HG03066 (cell line): ENCODE measurements at regions not wholly inside any gene's neighbourhood (a gene's known extent, or its start where the extent isn't known, plus 50 kb on each side); places are given as distances from the start of the nearest gene placed in this dataset.

ENCODE experiments used
- ATAC-seq: cut with Tn5 transposase; IDR thresholded peaks from one replicate; pipeline ENCODE4 v1.9.1; 2021; ENCODE audit warnings: low read depth; ENCODE audit not compliant: unreplicated experiment

DNA sequence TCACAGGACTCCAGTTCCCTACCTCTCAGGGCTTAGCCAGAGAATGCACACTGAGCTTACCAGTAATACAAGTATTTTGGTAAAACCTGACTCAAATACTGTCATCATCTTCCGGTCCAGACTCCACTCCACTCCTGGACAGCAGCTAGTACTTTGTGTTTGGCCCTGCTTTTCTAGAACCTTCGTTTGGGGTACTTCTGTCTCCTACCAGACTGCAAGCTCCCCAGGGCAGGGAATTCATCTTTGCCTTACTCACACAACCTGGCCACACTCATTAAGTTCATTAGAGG is 108.9 kb upstream of the CDC42EP3 start:
- no peak for ATAC-seq

DNA sequence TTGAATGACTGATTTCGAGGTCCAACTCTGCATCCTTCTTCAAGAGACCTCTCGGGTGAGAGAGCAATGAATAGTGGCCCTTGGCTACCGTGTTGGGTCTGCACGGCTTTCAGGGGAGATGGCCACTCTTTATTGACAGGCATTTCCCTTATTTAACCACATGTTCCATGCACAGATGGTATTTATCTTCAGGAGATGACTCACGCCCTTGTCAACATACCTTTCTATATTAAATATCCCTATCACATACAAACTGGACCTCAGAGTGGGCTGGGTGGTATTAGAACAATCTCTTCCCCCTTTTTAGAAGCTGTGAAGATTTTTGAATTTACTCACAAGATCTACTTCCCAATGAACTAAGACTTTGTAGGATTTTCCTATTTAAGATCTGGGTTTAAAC is 109.6 kb upstream of the CDC42EP3 start:
- no peak for ATAC-seq

DNA sequence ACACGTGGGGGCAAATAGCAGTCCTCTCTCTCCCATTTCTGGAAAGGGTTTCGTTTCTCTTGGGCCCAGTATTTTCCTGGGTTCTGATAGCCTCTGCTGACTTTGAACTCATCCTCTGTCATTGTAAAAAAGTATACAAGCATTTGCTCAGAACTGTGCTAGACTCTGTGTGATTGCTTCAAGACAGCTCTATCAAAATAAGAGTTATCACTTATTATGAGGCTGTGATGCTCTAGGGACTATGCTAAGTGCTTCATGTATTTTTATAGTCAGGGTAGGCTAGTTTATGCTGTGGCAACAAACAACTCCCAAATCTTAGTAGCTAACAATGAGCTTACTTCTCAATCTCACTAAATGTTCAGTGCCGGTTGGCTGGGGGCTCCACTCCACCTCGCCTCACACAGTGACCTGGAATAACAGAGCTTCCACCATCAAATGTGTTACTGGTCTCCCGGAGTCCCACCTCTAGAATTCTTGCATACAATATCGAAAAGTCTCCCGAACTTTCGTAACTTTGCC is 110.8 kb upstream of the CDC42EP3 start:
- no peak for ATAC-seq

DNA sequence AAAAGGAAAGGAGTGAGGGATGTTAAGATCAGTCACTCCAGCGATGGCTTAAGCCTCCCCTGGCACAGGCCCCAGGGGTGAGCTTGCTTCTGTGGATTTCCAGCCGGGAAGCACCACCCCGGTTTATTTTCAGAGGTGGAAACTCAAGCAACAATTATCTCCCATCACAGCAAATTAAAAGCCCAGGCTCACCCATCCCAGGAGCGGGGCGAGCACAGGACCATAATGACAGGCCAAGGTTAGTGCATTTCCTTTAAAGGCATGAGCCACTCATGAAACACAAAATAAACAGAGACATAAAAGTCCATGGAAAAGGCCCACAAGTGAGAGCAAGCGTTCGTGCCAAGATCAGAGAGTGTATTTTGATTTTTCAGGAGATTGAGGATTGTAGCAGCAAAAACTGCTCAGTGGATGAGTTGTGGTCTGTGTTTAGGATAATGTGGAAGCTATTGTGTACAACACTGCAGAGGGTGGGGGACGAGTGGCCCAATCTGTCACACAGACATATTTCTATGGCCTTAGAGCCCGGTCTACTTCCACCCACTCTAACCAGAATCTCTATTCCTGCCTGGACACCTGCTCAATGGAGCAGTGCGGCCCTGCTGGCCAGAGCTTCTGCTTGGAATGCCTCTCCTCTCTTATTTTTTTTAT is 111.4 kb upstream of the CDC42EP3 start:
- no peak for ATAC-seq

DNA sequence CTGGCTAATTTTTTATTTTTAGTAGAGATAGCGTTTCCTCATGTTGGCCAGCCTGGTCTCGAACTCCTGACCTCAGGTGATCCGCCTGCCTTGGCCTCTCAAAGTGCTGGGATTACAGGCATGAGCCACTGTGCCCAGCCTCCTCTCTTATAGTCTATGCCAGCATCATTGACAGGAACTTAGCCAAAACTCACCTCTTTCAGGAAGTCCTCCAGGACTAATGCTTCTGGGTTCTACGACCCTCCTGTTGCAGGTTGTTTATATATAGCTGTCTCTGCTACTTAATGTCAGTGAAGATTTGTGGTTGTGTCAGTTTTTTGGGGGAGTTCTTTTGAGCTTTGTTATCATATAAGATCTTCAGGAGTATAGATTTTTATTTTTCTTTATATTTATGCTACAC is 112.1 kb upstream of the CDC42EP3 start:
- ATAC-seq = no peak

DNA sequence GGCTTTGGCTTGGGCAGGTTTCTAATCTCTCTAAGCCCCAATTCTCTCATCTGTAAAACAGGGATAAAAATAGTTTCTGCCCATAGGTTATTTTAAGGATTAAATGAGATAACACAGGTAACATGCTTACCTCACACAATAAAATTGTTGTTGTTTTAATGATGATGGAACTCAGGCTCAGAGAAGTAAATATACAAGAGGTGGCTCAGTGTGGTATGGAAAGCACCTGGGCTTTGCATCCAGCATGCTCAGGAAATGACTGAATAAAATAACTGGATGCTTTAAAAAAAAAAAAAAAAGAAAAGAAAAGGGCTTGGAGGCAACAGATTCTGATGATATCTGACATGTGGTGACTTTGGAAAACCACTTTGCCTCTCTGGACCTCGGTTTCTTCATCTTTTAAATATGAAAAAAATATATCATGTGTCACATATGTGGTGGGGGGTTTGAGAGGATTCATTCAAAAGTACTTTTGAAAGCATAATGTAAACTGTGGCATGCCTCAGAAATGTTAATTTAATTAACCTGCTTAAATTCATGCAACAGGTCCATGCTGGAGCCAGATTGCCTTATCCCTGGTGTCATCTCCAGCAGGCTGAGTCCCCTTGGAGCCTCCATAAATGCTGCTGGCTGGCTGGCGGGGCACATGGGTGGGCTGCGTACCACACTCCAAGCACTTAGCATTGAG is 112.8 kb upstream of the CDC42EP3 start:
- no peak for ATAC-seq

DNA sequence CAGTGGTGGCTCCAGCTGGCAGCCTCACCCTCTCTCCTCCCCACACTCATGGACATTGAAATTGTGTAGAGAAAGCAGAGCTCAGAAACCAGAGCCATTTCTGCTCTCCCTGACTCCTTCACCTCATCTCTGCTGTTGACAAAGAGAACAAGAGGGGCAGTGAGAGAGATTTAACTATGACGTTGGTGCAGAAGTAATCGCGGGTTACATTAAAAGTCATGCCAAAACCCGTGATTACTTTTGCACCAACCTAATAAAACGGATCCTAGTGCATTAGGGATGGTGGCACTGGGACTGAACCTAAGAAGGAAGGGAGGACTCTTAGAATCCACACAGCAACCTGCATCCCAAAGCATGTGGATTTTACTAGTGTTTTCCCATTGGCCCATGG is 113.3 kb upstream of the CDC42EP3 start:
- no peak for ATAC-seq

DNA sequence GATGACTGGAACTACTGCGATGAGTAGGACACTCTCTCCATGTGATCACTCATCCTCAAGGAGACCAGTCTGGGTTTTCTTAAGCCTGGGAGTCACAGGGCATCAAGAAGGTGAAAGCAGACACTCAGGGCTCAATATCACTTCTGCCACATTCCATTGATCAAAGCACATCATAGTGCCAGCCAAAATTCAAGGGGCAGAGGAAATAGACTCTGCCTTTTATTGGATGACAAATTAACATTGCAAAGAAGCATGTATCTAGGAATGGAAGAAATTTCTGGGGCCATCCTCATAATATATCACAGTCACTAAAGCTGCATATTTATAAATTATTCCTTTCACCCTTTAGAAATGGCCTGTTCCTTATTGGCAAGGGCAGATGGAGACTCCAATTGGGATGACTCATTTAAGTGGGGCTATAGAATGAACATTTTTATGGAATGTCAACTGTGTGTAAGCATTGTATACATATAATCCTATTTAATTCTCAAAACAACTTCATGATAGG is 114.8 kb upstream of the CDC42EP3 start:
- ATAC-seq = no peak

DNA sequence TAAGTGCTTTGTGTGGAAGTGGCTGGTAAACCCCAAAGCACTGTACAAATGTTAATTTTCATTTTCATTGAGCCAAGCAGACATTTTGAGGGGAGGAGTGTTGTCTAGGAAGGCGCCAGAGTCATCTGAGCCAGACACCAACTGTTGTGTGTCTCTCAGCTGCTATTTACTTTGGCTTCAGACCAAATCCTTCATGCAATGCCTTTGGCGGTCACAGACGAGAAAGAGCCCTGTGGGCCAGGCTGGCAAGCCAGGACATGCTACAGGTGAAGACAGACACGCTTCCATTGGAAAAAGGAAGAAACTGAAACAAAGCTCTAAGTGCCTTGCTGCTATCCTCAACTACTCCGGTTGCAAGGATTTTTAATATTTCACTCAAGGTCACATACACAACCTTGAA is 115.4 kb upstream of the CDC42EP3 start:
- no peak for ATAC-seq

DNA sequence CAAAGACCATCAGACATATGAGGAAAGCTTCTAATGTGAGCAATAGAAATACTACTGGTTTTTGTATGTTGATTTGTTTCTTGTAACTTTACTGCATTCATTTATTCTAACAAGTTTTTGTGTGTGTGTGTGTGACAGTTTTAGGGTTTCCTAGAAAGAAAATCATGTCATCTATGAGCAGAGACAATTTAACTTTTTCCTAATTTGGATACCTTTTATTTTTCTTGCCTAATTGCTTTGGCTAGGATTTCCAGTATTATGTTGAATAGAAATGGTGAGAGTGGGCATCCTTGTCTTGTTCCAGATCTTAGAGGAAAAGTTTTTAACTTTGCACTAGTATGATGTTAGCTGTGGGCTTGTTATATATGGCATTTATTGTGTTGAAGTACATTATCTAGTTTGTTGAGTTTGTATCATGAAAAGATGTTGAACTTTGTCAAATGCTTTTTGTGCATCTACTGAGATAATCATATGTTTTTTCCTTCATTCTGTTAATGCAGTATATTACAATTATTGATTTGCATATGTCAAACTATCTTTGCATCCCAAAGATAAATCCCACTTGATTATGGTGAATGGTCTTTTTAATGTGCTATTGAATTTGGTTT is 117.3 kb upstream of the CDC42EP3 start:
- no peak for ATAC-seq

DNA sequence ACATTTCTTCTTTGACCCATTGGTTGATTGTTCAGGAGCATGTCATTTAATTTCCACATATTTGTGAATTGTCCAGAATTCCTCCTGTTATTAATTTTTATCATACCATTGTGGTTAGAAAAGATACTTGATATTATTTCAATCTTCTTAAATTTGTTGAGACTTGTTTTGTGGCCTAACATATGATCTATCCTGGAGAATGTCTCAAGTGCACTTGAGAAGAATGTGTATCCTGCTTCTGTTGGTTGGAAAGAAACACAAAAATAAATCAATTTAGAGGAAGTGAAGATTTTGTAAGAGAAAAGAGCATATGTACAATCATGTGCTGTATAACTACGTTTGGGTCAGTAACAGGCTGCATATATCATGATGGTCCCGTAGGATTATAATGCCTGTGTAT is 118.6 kb upstream of the CDC42EP3 start:
- no peak for ATAC-seq

DNA sequence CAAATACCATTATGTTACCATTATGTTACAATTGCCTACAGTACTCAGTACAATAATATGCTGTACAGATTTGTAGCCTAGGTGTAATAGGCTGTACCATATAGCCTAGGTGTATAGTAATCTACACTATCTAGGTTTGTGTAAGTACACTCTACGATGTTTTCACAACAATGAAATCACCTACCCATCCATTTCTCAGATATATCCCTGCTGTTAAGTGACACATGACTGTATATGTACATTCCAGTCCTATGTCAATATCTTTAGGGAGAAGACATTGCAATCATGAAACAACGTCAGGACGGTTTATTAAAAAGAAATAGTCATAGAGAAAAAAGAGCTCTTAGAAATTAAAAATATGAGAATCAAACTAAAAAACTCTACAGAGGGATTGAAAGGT is 119.0 kb upstream of the CDC42EP3 start:
- ATAC-seq = no peak

DNA sequence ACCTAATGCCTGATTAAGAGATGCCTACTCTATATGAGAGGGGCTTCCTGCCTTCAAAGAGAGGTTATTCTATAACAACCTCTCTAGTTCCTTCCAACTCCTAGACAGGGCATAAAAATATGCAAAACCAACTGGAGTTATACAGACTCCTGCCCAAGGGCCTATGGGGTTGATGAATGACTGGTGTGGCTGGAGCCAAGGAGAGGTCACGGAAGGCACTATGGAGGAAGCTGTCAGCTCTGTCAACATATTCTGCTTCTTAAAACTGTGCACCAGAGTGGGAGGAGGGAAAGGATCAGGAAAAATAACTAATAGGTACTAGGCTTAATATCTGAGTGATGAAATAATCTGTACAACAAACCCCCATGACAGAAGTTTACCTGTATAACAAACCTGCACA is 120.9 kb upstream of the CDC42EP3 start:
- ATAC-seq = no peak

DNA sequence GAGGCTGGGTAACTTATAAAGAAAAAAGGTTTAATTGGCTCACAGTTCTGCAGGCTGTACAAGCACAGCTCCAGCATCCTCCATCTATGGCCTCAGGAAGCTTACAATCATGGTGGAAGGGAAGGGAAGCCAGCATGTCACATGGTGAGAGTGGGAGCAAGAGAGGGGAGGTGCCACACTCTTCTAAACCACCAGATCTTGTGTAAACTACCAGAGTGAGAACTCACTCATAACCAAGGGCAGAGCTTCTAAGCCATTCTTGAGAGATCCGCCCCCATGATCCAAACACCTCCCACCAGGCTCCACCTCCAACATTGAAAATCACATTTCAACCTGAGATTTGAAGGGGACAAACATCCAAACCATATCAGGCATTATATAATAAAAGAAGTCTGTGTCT is 121.6 kb upstream of the CDC42EP3 start:
- no peak for ATAC-seq

DNA sequence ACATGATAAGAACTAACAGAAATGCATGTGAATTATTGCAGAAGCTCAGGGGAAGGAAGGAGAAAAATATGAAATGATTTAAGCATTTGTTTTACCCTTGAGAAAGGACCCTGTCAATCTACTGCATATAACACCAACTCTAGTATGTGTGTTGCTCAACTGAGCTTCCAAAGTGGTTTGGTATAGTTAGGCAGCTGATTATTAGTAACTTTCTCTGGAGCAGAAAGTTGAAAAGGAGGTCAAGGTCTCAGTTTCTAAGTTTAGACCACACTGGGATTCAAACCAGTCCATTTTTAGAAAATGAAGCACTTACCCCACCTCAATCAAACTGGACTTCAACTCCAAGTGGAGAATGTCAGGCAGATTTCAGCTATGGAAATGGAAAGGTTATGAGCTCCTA is 123.3 kb upstream of the CDC42EP3 start:
- ATAC-seq = no peak

DNA sequence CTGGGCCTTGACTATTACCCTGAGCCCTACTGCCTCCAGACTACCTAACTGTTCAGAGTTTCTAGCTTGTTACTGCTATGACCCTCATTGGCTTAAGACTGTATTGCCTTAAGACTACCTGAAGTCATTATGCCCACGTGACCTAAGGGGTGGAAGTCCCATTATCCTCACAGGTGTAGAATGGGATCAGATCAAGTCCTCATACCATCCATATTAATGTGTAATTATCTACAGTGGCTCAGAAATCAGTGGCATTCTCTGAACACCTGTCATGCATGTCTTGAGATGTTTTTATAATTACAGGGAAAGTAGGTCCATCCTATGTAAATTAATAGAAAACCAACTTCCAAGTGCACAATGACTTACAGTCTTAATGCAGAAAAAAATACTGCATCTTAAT is 124.0 kb upstream of the CDC42EP3 start:
- ATAC-seq = no peak

DNA sequence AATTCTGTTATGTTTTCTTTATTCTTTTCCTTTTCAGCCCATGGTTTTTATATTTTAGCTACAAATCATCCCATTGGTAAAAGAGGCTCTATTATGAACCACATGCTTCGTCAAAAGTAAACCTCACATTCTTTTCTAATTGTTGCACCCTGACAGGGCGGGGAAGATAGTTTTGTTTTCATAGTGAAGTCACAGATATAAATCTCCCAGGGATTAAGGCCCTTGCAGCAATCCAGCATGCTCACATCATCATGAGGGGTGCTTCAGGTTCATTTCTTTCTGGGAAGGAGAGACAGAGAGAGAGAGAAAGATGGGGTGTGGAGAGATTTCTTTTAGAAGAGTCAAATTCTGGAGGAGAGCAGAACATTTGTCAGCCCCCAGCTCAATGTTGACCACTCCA is 124.5 kb upstream of the CDC42EP3 start:
- no peak for ATAC-seq

DNA sequence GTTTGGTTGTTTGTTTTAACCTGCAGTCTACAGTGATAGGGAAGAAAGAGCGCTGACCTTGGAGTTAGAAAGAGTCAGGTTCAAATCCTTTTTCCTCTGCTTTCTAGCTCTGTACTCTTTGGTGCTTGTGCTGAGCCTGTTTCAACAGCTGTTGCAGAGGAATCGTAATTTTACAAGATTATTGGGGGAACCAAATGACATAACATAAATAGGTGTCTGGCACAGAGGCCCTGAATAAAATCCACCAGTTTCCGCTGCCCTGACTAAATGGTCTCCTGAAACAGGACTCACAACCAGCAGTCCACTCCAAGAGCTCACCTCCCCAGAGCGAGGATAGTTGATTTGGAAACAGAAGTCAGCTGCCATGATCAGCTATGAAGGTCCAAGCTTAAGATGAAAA is 125.0 kb upstream of the CDC42EP3 start:
- no peak for ATAC-seq

DNA sequence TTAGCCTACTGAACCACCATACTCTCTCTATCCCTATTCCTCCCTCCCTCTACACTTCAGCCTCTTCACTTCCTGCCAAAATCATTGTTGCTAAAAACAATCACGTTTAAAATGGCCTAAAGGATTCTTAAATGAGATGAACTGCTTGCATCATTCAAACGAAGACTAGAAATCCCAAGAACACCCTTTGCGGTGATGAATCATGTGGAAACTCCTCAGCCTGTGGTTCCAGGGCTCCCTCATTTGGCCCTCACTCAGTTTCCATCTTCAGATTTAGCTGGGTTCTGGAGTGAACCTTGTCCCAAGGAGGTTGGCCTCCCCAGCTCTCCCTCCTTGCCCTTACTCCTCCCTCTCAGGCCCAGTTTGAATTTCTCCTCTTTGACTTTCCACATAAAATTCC is 125.6 kb upstream of the CDC42EP3 start:
- ATAC-seq = no peak

DNA sequence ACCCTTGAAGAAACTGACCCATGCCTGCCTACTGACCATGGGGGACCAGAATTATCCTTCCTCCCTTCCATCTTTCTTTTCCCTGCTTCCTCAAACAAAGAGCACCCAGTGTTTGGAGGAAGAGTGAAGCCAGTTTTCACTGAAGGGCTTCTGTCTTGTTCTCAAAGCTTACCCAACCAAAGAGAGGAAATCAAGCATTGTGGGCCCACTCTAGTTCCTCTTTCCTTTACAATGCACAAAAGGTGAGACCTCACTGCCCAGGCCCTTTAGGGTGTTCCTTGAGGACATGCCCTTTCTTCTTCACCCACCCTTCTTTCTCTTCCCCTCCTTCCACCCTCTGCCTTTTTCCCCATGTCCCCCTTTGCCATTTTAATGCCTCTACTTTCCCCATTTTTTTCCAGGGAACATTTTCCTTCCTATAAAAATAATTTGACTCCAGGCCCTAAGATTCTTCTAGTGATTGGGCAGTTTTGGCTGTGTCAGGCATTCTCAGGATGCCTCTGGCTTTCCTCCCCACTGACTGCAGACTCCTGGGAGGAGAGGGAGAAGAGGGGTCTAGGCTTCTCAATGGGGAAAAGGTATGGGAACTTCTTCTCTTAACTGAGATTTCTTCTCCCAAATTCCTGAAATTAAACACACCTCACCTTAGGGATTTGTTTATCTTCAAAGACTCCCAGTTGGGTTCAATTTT is 126.6 kb upstream of the RMDN2 start:
- no peak for ATAC-seq

DNA sequence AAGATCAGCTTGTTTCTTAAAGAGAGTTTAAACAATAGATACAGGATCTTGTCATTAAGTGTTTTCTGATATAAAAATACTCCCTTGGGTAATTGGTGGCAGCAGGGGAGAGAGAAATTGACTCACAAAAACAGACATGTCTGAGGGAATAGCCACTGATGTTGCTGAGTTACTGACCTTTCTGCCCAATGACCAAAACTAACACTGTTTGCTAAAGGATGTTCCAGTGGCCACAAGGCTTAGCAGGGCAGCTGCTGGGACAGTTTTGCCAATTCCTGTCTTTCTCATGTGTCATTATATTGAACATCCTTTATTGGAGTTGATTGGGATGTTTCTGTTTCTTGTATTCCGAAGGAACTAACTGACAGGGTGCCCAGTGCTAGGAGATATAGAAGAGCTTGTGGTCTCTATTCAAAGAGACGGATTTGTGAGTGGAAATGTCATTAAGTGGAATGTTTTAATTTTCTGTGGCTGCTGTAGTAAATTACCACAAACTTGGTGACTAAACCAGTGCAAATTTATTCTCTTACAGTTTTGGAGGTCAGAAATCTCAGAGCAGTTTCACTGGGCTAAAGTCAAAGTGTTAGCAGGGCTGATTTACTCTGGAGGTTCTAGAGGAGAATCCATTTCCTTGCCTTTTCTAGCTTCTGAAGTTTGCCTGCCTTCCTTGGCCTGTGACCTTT is 124.8 kb upstream of the RMDN2 start:
- ATAC-seq = no peak
